ENCODE measurements at regions not wholly inside any gene's neighbourhood (a gene's known extent, or its start where the extent isn't known, plus 50 kb on each side); places are given as distances from the start of the nearest gene placed in this dataset.

GRCh38 chrX:69215161-69215875 is 50.1 kb upstream of the PJA1 start:
- Histone ChIP-seq H3K36me3 (replicated peaks; ENCODE audit: low read depth, low read length) (no peaks in the 10 kb centered on the region), H3K4me3 (ENCODE audit: low read length) (no peak overlapping the region), H3K27me3 (ENCODE audit: low read depth, low read length) (no peaks in the 10 kb centered on the region), H3K4me1 (ENCODE audit: low read length) (no peaks in the 10 kb centered on the region), H3K9ac (ENCODE audit: low read length) (no peak overlapping the region), H2AFZ (ENCODE audit: low read depth, low read length) (no peak overlapping the region), H3K27ac (ENCODE audit: low read length) (no peak overlapping the region), H3K4me2 (ENCODE audit: low read length) (no peak overlapping the region), H4K20me1 (ENCODE audit: insufficient read depth, low read length) (no peaks in the 10 kb centered on the region), H3K79me2 (ENCODE audit: low read length) (no peaks in the 10 kb centered on the region), H3K9me3 (ENCODE audit: insufficient read depth, low read length) (no peaks in the 10 kb centered on the region)
- no peak for TF ChIP-seq EZH2phosphoT487 (IDR thresholded peaks at IDR 0.05; ENCODE audit: low read depth)

Measured in OCI-LY3 (cell line).